CD8-positive, alpha-beta memory T cell (primary cell): ENCODE measurements at regions not wholly inside any gene's neighbourhood (a gene's known extent, or its start where the extent isn't known, plus 50 kb on each side); places are given as distances from the start of the nearest gene placed in this dataset.
"Not testable (repeated sequence)": the region's sequence is repeated elsewhere in the genome, so short reads cannot be mapped to it uniquely, and the experiment has no call there.

Source experiments
- CTCF ChIA-PET: fragments of 350-600 bp; sonication (Branson Sonifier 250); formaldehyde crosslinking; loops from one replicate; lab custom pipeline; 2021; ENCODE audit warnings: antibody characterized with exemption; lab: Charles Lee
- POLR2A ChIA-PET: fragments of 350-600 bp; sonication (Branson Sonifier 250); formaldehyde crosslinking; loops from one replicate; lab custom pipeline; 2021; ENCODE audit warnings: antibody characterized with exemption; lab: Charles Lee
- DNase-seq, 5 donors: peaks; one replicate each; pipeline versions ENCODE4 v3.0.0 to v3.0.0-alpha.2; 2020 to 2022; ENCODE audit warnings: mixed read lengths in 1 of 5
- H3K27ac ChIP-seq: one replicate; pipeline ENCODE4 v1.7.0; 2013; ENCODE audit warnings: low read depth, mild to moderate bottlenecking, low read length, moderate library complexity
- H3K27me3 ChIP-seq: 2 replicates; pipeline ENCODE4 v1.7.0; 2013; ENCODE audit warnings: low read length, mild to moderate bottlenecking; ENCODE audit not compliant: insufficient read depth, poor library complexity, severe bottlenecking
- H3K36me3 ChIP-seq: 2 replicates; pipeline ENCODE4 v1.7.0; 2013; ENCODE audit warnings: mild to moderate bottlenecking, low read length, moderate library complexity; ENCODE audit not compliant: insufficient read depth
- H3K4me1 ChIP-seq: 2 replicates; pipeline ENCODE4 v1.7.0; 2013; ENCODE audit warnings: mild to moderate bottlenecking, low read length, moderate library complexity; ENCODE audit not compliant: insufficient read depth
- H3K4me3 ChIP-seq: 2 replicates; pipeline ENCODE4 v1.7.0; 2013; ENCODE audit warnings: mild to moderate bottlenecking, low read length
- H3K9me3 ChIP-seq: 2 replicates; pipeline ENCODE4 v1.7.0; 2013; ENCODE audit warnings: mild to moderate bottlenecking, low read length
- H3K27ac Mint-ChIP-seq, 8 donors: one replicate each; pipeline ENCODE4 v1.8.0; 2020 to 2021; ENCODE audit warnings: mixed read lengths in 8 of 8, mild to moderate bottlenecking in 6 of 8, inconsistent platforms in 3 of 8, moderate library complexity in 3 of 8
- H3K27me3 Mint-ChIP-seq, 2 donors: one replicate each; pipeline ENCODE4 v1.8.0; 2020 to 2021; ENCODE audit warnings: mixed read lengths in 2 of 2, mild to moderate bottlenecking in 1 of 2, moderate library complexity in 1 of 2
- H3K36me3 Mint-ChIP-seq, 3 donors: one replicate each; pipeline ENCODE4 v1.8.0; 2020 to 2021; ENCODE audit warnings: mixed read lengths in 3 of 3, inconsistent platforms in 1 of 3, mild to moderate bottlenecking in 1 of 3
- H3K4me1 Mint-ChIP-seq, 3 donors: one replicate each; pipeline ENCODE4 v1.8.0; 2020 to 2021; ENCODE audit warnings: mixed read lengths in 3 of 3, inconsistent platforms in 1 of 3, mild to moderate bottlenecking in 1 of 3
- H3K4me3 Mint-ChIP-seq, 7 donors: one replicate each; pipeline ENCODE4 v1.8.0; 2020 to 2021; ENCODE audit warnings: mixed read lengths in 7 of 7, mild to moderate bottlenecking in 6 of 7, moderate library complexity in 4 of 7, inconsistent platforms in 2 of 7
- H3K9me3 Mint-ChIP-seq, 5 donors: one replicate each; pipeline ENCODE4 v1.8.0; 2020 to 2022; ENCODE audit warnings: mixed read lengths in 5 of 5, mild to moderate bottlenecking in 3 of 5, moderate library complexity in 2 of 5, inconsistent platforms in 1 of 5

- CTCF ChIA-PET, H3K4me1 ChIP-seq, H3K4me3 ChIP-seq, H3K4me1 Mint-ChIP-seq, H3K4me3 Mint-ChIP-seq, H3K36me3 ChIP-seq, H3K9me3 ChIP-seq, H3K27me3 Mint-ChIP-seq, DNase-seq, H3K27ac Mint-ChIP-seq, POLR2A ChIA-PET, H3K27ac ChIP-seq, H3K27me3 ChIP-seq, H3K9me3 Mint-ChIP-seq, H3K36me3 Mint-ChIP-seq: not testable (repeated sequence)
These were observed 108.8 kb downstream of the CDC14C start for GRCh38 chr7:49033140-49033539.

GRCh38 chr7:49037346-49038210 is 113.2 kb downstream of the CDC14C start:
- Histone ChIP-seq H3K36me3 (no peaks in the 10 kb centered on the region), H3K27ac (no peak overlapping the region), H3K27me3 (no peaks in the 10 kb centered on the region), H3K4me3 (no peak overlapping the region), H3K4me1 (no peaks in the 10 kb centered on the region), H3K9me3 (no peaks in the 10 kb centered on the region)
- DNase-seq: no peak
- no peak overlapping the region for H3K27ac Mint-ChIP-seq
- no peaks in the 10 kb centered on the region for H3K4me1 Mint-ChIP-seq
- ChIA-PET CTCF (no interaction called here), POLR2A (no interaction called here)
- H3K36me3 Mint-ChIP-seq: no peaks in the 10 kb centered on the region
- H3K27me3 Mint-ChIP-seq: no peaks in the 10 kb centered on the region
- H3K4me3 Mint-ChIP-seq: no peak overlapping the region
- H3K9me3 Mint-ChIP-seq: peaks cover 6 to 24% (median 10%) of the 10 kb centered on the region in 5 donors

- no peaks in the 10 kb centered on the region for H3K27me3 ChIP-seq
- no peak for DNase-seq
- Mint-ChIP-seq H3K9me3 (peaks cover 6 to 28% (median 15%) of the 10 kb centered on the region in 5 donors), H3K36me3 (no peaks in the 10 kb centered on the region), H3K4me3 (no peak overlapping the region), H3K4me1 (no peaks in the 10 kb centered on the region), H3K27me3 (no peaks in the 10 kb centered on the region), H3K27ac (no peak overlapping the region)
- H3K27ac ChIP-seq: no peak overlapping the region
- POLR2A ChIA-PET: no interaction called here
- no peaks in the 10 kb centered on the region for H3K9me3 ChIP-seq
- H3K4me1 ChIP-seq: no peaks in the 10 kb centered on the region
- H3K36me3 ChIP-seq: no peaks in the 10 kb centered on the region
- H3K4me3 ChIP-seq: no peak overlapping the region
- CTCF ChIA-PET: no interaction called here
These were observed 114.5 kb downstream of the CDC14C start for GRCh38 chr7:49038821-49039358.

- Histone ChIP-seq H3K27me3 (no peaks in the 10 kb centered on the region), H3K4me1 (no peaks in the 10 kb centered on the region), H3K27ac (no peak overlapping the region), H3K9me3 (no peaks in the 10 kb centered on the region), H3K36me3 (no peaks in the 10 kb centered on the region), H3K4me3 (no peak overlapping the region)
- no peaks in the 10 kb centered on the region for H3K36me3 Mint-ChIP-seq
- no peak overlapping the region for H3K4me3 Mint-ChIP-seq
- no peak for DNase-seq
- ChIA-PET CTCF (no interaction called here), POLR2A (no interaction called here)
- H3K4me1 Mint-ChIP-seq: no peaks in the 10 kb centered on the region
- H3K9me3 Mint-ChIP-seq: peaks cover 5 to 26% (median 10%) of the 10 kb centered on the region in 5 donors
- H3K27me3 Mint-ChIP-seq: peaks cover 0 to 1% of the 10 kb centered on the region in 2 donors
- no peak overlapping the region for H3K27ac Mint-ChIP-seq
These were observed 136.4 kb downstream of the CDC14C start for GRCh38 chr7:49060743-49061142.

GRCh38 chr7:49074538-49074937 is 150.2 kb downstream of the CDC14C start:
- no peak overlapping the region for H3K4me3 Mint-ChIP-seq
- ChIA-PET CTCF (no interaction called here), POLR2A (no interaction called here)
- H3K4me1 ChIP-seq: no peaks in the 10 kb centered on the region
- no peak overlapping the region for H3K4me3 ChIP-seq
- H3K9me3 ChIP-seq: no peaks in the 10 kb centered on the region
- H3K27ac ChIP-seq: no peak overlapping the region
- no peak overlapping the region for H3K27ac Mint-ChIP-seq
- no peaks in the 10 kb centered on the region for H3K27me3 Mint-ChIP-seq
- H3K36me3 ChIP-seq: no peaks in the 10 kb centered on the region
- H3K9me3 Mint-ChIP-seq: peaks cover 2 to 22% (median 9%) of the 10 kb centered on the region in 5 donors
- no peaks in the 10 kb centered on the region for H3K36me3 Mint-ChIP-seq
- H3K27me3 ChIP-seq: no peaks in the 10 kb centered on the region
- DNase-seq: no peak
- no peaks in the 10 kb centered on the region for H3K4me1 Mint-ChIP-seq

DNA sequence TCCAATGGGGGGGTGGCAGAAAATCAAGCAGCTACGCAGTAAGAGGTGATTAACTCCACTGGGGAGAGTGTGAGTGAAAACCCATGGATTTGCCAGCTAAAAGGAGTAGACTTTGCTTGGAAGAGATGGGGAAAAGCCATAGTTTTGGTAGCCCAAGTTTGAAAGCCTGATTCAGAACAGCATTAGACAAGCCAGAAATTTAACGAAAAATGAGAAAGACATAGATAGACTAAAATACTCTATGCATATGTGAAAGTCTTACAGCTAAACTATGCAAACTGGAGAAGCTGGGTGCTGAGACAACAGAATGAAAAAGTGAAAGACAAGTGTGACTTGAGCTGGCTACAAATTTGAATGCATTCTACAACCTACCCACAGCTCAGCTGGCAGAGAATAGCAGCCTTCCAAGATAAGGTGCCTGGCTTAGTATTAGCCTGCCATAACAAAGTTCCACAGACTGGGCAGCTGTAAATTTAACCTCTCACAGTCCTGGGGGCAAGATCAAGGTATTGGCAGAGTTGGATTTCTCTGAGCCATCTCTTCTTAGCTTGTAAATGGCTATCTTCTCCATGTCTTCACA is 156.6 kb downstream of the CDC14C start:
- Histone ChIP-seq H3K36me3 (no peaks in the 10 kb centered on the region), H3K27me3 (no peaks in the 10 kb centered on the region), H3K27ac (no peak overlapping the region), H3K9me3 (no peaks in the 10 kb centered on the region), H3K4me3 (no peak overlapping the region), H3K4me1 (no peaks in the 10 kb centered on the region)
- Mint-ChIP-seq H3K27ac (no peak overlapping the region), H3K27me3 (no peaks in the 10 kb centered on the region), H3K9me3 (peaks cover 4 to 35% (median 5%) of the 10 kb centered on the region in 5 donors), H3K4me3 (no peak overlapping the region), H3K36me3 (no peaks in the 10 kb centered on the region), H3K4me1 (no peaks in the 10 kb centered on the region)
- ChIA-PET CTCF (no interaction called here), POLR2A (no interaction called here)
- no peak for DNase-seq

- H3K9me3 ChIP-seq: no peaks in the 10 kb centered on the region
- no peak overlapping the region for H3K27ac ChIP-seq
- Mint-ChIP-seq H3K4me1 (no peaks in the 10 kb centered on the region), H3K4me3 (no peak overlapping the region), H3K27ac (no peak overlapping the region), H3K9me3 (peaks cover 0 to 13% (median 3%) of the 10 kb centered on the region in 5 donors), H3K36me3 (no peaks in the 10 kb centered on the region), H3K27me3 (no peaks in the 10 kb centered on the region)
- ChIA-PET CTCF (no interaction called here), POLR2A (no interaction called here)
- H3K36me3 ChIP-seq: no peaks in the 10 kb centered on the region
- DNase-seq: no peak
- no peak overlapping the region for H3K4me3 ChIP-seq
- no peaks in the 10 kb centered on the region for H3K4me1 ChIP-seq
- no peaks in the 10 kb centered on the region for H3K27me3 ChIP-seq
These were observed 163.7 kb downstream of the CDC14C start for GRCh38 chr7:49088017-49088416.

DNA sequence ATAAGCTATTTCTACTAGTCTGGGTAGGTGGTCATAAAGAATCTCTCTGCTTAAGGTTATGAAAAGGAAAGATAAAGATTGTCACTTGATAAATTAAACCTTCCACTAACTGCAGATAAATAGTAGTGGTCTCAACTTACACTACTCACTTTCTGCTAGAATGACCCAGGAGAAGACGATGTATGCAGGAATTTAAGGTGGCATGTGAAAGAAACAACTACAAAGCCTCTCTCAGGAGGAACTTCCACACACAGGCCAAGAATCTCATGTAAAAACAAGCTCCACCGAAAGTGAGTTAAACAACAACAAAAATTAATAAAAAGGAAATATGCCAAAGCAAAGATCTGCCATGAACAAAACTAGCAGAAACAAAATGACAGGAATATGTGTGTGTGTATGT is 165.4 kb downstream of the CDC14C start:
- no peaks in the 10 kb centered on the region for H3K4me1 Mint-ChIP-seq

More for the DNA sequence above, 165.4 kb downstream of the CDC14C start:
- DNase-seq: no peak
- H3K36me3 Mint-ChIP-seq: no peaks in the 10 kb centered on the region
- ChIA-PET POLR2A (no interaction called here), CTCF (no interaction called here)
- Histone ChIP-seq H3K4me3 (no peak overlapping the region), H3K9me3 (no peaks in the 10 kb centered on the region), H3K36me3 (no peaks in the 10 kb centered on the region), H3K27me3 (no peaks in the 10 kb centered on the region), H3K4me1 (no peaks in the 10 kb centered on the region), H3K27ac (no peak overlapping the region)
- no peaks in the 10 kb centered on the region for H3K27me3 Mint-ChIP-seq
- H3K27ac Mint-ChIP-seq: no peak overlapping the region
- H3K9me3 Mint-ChIP-seq: peaks cover 0 to 18% (median 3%) of the 10 kb centered on the region in 5 donors
- H3K4me3 Mint-ChIP-seq: no peak overlapping the region
